GM19438 (cell line): ENCODE measurements at regions not wholly inside any gene's neighbourhood (a gene's known extent, or its start where the extent isn't known, plus 50 kb on each side); places are given as distances from the start of the nearest gene placed in this dataset.

Source experiments
- ATAC-seq: cut with Tn5 transposase; IDR thresholded peaks from one replicate; pipeline ENCODE4 v1.9.1; 2021; ENCODE audit warnings: low read depth; ENCODE audit not compliant: unreplicated experiment

DNA sequence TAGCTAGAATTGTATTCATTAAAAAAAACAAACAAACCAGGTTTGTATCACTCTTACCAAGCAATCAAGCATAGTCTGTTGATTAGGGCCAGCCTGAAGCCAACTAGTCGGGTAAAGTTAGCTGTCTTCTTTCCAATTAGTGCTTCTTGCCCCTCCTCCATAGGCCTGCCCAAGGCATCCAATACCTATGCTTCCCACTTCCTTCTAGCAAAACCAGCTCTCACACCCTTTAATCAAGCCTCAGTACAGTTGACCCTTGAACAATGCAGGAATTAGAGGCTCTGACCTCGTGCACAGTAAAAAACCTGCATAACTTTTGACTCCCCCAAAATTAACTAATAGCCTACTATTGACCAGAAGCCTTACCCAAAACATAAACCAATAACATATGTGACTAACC, 119.1 kb upstream of the DTNBP1 start:
- ATAC-seq, result no peak

DNA sequence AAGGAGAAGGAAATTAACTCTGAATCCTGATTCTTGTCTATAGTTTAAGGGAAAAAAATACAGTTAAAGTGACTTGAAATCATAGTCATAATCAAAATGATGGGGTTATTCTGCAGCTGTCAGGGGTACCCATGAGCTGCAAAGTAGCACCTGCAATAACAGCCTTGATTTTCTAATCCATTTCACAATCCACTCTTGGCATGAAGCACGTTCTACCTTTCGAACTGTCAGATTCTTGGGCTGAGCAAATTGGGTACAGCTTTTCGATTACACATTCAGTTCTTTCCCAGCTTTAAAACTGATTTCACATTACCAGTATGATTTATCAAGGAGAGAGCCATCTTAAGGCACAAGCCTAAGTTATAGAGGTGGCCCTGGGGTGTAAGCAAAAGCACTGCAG, 118.5 kb upstream of the DTNBP1 start:
- ATAC-seq, result no peak

DNA sequence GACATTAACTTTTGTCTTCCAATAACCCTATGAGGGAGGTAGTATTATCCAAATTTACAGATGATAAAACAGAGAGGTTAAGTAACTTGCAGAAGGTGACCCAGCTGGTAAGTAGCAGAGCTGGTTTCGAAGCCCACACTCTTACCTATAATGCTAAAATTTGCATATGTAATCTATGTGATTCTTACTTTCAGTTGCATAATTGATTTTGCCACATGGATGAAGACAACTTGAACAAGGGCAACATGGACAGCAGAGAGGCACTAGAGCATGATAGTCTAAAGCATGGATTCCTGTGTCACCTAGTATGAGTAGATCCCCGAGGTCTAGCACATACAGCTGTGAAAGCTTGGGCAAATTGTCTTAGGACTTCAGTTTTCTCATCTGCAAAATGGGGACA, 117.6 kb upstream of the DTNBP1 start:
- ATAC-seq, result no peak

DNA sequence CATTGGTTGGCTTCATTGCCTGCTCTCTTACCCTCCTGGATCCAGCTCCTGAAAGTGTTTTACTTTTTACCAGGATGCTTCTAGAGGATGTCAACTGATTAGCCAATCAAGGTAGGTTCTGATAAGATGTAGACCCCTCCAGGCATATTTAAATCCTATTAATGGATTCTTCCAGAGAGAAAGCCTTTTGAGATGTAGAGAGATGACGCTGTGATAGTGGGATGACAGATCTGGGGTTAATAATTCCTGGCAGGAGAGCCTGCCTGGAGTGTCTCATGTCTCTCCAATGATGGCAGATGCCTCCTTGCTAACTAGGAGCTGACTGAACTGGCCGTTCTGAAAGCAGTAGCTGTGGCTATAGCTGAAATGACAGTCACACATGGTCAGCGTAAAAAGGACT, 116.9 kb upstream of the DTNBP1 start:
- no peak for ATAC-seq

DNA sequence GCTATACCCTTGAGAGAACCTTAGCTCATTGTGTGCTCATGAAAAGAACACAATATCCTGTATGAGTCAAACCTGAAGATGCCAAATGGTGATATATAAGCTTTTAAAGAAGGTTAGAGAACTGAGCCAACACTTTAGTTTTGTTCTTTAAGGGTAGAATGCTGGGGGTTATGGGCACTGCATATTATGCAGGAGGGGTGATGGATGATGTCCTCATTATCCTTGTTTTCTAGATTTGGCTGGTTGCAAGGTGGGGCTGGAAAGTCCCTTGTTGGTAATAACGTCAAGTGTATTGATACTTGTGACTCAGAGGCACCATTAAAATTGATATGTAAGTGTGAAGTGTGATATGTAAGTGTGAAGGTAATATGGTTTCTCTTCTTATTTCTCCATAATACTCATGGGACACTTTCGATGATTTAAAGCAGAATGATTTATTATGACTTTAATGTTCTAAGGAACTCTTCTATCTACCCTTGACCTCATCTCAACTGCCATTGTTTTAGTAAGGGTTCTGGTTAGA, 113.7 kb upstream of the DTNBP1 start:
- ATAC-seq, result no peak

DNA sequence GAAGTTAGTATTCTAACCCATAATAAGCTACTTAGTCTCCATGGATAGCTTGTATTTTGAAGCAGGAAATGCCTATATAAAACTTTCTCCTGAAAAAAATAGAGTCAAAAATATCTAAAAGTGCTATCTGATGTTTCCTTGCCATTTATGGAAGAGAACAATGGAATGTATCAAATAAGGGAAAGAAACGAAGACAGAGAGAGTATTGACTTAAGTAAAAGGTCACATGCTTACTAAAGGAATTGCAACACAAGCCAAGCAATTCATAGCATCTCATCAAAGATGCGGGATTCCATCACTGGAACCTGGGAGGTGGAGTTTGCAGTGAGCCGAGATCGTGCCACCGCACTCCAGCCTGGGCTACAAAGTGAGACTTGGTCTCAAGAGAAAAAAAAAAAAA, 112.9 kb upstream of the DTNBP1 start:
- ATAC-seq, result no peak

DNA sequence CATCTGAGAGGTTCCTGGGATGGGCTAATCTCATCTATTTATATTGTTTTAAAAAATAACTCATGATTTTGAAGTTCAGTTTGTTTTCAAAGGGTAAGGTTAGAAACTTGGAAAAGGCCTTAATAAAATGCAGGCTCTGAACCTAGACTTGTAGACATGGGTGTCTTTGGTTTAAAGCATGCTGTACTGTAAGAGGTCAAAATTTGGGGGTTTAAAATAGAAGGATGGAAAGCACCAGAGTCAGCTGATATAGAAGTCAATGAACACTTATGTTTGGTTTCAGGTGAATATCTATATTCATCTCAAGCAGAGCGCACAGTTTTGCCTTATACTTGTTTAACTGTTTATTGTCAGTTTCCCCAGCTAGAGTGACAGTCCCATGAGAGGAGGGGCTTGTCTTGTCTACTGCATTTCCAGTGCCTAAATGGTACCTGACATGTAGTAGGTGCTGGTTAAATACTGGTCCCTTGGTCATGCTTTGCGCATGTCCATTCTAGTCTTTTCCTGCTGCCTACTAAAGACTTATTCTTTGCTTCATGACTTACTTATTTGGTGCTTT, 112.3 kb upstream of the DTNBP1 start:
- no peak for ATAC-seq

DNA sequence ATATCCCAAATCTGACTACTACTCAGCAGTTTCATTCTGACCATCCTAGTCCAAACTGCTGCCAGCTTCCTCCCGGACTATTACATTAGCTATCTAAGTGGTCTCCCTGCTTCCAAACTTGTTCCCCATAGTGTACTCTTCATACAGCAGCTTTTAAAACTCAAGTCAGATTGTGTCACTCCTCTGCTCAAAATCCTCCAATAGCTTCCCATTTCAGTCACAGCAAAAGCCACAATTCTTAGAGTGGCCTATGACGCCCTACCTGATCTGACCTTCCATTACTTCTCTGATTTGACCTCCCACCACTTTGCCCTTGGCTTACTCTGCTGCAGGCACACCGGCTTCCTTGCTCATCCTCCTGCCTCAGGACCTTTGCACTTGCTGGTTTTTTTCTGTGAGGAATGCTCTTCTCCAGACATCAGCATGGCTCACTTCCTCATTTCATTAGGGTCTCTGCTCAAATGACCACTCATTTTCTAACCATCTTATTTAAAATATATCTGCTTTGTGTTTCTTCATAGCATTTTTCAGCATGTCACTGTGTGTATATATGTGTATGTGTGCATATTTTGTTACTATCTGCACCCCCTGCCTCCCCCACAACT, 111.1 kb upstream of the DTNBP1 start:
- ATAC-seq, result no peak

DNA sequence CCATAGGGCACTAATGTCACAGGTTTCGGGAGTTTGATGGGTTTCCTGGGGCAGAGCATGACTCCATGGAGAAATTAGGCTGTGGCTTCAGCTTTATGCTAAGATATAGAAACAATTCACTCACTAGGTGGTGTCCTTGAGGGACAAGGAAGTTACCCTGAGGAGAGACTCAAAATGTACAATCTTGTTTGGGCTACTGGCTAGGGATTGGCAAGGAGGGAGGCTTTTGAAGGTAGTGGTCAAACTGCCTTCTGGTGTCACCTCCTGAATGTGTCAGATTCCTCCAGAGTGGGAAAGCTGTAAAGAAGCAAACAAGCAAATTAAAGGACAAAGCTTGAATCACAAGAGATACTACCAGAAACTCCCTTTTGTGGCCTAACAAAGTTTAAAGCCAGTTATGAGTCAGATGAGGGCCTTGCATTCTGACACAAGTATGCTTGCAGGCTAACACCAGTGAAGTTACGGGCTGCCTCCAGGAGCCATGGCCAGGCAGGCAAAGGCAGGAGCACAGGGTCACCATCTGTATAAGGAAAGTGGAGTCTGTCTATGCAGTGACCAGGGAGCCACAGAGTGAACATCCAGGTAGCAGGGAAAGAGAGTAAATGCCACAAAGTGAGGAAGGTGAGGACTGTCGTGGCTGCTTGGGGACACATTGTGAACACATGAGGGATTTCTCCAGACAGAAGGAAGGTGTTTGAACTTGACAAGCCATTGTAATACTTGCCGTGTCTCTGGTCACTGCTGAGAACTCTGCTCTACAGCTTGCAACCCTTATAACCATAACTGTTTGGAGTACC, 107.7 kb upstream of the DTNBP1 start:
- ATAC-seq, result no peak

DNA sequence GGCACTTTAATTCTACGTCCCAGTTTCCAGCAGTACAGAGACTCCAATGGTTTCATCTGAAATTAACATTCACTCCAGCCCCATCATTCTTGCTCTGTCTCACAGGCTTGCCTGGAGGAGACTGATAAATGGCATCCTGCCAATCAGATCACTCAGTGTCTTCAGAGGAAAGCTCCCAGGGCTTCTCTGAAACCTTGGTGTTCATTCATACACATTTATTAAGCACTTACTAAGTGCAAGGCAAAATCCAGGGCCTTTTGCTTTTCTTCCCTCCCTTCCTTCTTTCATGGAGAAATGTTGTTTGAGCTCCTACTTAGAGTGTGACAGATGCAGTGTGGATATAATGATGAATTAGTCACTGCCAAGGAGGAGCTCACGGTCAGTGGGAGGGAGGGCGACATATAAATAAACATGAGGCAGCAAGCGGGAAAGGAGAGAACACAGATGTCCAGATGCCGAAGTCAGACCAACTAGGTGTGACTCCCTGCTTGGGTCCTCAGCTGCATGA, 106.7 kb upstream of the DTNBP1 start:
- ATAC-seq, result no peak

DNA sequence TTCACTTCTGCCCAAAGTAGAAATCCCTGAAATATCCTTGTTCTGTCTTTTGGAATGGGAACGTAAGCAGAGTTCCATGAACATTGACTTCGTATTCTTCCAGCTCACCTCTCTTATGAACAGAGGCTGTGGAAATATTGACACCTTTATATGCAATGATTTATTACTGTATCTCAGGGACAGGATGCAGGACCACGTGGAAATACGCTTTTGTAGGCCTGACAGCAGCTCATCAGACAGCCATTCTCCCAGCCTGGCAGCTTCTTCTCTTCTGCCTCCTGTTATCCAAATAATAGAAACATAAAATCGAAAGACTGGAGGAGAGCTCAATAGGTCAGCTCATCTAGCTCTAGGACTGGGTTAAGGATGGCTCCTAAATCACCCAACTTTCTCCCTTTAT, 106.2 kb upstream of the DTNBP1 start:
- no peak for ATAC-seq

DNA sequence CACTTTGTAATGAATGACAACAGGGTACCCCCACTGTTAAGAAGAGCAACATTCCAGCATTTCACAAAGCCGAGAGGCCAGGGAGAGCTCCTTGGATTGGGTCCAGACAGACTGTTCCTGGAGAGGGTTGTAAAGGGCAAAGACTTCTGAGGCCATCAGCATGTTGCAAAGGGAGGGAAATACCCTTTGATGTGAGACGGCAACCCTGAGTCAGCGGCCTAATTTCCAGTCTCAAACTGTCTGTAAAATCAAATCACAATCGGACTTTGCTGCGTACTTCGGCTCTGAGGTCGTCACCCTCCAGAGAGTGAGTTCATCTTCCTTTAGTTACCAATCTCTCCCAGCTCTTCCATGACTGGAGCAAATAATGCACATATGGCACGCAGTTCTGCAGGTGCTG, 101.0 kb upstream of the DTNBP1 start:
- ATAC-seq, result no peak

DNA sequence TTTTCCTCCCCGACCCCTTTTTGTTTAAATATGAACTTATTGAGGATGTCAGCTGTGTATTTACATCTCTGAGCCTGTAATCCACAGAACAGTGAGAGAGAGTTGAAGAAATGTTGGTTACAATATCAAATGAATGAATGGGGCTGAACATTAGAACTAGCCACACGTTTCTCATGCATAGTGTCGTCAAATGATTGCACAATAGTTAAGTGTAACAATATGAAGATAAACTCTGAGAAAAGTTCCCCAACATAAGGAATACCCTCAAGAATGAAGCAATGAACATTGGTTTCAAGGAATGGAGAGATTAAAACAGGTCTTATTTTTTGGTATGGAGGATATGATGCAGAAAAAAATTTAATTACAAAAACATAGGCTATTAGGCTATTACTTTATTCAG, 100.5 kb upstream of the DTNBP1 start:
- no peak for ATAC-seq

DNA sequence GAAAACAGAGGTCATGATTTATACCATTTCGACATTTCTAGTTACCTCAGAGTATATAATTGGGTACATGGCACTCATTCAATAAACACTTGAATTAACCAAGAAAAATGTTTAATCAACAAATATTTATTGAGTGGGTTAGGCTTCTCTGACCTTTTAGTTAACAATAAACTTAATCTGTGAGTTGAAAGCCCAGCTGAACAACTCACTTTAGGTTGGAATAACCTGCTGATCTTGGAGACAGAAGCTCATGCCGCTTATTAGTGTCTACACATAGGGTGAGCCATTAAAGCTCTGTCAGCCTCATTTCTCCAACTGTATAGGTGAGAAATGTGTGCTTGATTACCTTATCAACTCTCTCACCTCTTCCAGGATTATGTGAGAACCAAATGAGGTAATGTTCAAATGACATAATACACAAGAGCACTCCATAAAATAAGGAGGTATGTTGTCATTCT, 98.2 kb upstream of the DTNBP1 start:
- no peak for ATAC-seq

DNA sequence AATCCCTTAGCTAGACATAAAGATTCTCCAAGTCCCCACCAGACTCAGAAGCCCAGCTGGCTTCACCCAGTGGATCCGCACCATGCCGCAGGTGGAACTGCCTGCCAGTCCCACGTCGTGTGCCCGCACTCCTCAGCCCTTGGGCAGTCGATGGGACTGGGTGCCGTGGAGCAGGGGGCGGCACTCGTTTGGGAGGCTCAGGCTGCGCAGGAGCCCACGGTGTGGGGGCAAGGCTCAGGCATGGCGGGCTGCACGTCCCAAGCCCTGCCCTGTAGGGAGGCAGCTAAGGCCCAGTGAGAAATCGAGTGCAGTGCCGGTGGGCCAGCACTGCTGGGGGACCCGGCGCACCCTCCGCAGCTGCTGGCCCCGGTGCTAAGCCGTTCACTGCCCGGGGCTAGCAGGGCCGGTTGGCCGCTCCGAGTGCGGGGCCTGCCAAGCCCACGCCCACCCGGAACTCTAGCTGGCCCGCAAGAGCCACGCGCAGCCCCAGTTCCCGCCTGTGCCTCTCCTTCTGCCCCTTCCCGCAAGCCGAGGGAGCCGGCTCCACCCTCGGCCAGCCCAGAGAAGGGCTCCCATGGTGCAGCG, 95.9 kb upstream of the DTNBP1 start:
- no peak for ATAC-seq

DNA sequence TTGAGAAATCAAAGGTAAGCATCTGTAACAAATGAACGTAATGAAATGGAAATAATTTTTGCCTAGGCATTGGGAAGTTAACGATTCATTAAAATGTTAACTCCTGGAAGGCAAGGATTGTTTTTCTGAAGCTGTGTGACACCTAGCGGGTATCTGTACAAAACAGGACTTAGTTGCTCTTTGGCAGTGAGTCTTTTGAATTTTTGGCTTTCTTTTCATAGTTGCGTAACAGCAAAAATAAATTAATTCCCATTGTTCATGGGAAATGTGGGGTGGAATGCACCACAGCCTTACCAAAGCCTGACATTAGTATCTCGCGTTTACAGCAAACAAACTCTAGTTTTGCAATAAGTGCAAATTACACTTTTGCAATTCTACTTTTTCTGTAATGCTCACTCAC, 92.7 kb upstream of the DTNBP1 start:
- ATAC-seq, result no peak

DNA sequence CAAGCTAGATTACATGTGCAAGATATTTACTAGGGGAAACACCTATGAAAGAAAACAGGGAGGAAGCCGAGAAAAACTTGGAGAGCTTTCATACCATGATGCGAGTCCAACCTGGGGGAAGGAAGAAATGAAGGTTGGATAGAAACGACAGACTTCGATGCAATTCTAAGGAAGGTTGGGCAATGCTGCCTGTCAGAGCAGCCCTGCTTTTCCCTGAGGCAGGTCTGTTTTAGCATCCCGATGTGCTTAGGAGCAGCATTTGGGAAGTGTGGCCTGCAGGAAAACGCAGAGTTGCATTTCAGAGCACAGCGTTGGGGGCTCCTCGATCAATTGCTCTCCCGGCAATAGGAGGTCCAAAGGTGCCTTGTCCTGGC, 91.9 kb upstream of the DTNBP1 start:
- no peak for ATAC-seq

DNA sequence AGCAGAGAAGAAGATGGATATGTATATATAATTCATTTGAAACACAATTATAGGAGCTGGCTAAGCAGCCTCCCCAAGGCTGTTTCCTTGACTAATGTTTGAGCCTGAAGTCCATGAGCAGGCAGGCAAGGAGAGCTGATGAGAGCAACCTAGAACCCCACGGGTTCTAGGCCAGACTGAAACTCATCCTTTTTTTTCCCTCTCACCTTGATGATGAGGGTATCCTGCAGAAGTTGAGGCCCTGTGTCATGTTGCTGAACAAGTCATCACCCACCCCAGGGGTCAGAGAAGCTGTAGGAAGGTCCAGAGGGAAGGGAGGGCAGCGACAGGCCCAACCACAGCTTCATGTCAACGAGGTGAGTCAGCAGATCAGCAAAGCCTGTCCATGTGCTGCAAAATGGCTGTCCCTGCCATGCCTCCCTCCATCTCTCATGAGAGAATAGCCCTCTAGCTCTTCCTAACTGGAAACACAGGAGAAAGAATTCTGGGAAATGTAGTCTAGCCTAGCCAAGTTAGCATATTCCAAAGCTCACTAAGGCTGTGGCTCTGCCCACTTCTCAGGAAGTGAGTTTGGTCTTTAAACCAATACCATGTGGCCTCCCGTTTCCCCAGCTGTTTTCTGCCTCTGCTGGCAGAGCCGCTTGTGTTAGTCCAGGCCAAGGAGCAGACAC, 91.3 kb upstream of the DTNBP1 start:
- no peak for ATAC-seq

DNA sequence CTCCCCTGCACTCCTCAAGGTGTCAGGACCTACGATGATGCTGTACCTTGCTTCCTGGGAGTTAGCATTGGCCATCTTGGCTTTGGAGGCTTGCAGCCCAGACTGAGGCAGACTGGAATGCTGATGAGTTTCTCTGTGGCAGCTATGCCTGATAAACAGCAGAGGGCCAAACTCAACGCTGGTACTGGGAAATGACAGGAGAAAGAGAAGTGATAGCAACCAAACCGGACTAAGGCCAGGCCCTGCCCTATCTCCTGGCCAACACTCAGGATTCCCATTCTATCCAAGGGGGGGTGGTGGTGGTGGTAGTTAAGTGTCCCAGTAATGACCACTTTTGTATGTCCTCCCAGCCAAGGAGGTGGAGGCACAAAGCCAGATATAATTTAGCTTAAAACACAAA, 90.0 kb upstream of the DTNBP1 start:
- no peak for ATAC-seq

DNA sequence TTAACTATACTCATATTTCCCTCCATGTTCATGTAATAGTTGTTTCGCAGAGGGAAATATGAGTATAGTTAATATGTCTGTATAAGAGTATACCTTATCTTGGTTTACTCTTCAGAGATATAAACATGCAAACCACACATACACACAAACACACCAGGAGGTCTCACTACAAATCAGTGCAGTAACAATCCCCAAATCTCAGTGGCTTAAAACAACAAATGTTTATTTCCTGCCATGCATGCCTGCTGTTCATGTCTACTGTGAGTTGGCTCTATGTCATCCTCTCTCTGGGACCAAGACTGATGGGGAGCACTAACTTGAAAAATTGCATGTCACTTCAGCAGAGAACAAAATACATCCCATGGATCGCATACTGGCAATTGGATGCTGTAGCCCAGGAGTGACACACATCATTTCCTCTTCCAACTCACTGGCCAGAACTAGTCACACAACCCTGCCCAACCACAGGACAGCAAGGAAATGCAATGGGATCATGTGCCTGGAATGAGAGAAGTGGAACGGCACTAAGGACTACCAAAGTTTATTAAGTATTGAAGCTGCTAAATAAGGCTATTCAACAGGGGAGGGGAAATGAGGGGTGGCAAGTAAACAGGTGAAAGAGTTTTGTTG, 89.0 kb upstream of the DTNBP1 start:
- ATAC-seq, result no peak
